Lower lobe of right lung (tissue), 2 donors: ENCODE measurements at regions not wholly inside any gene's neighbourhood (a gene's known extent, or its start where the extent isn't known, plus 50 kb on each side); places are given as distances from the start of the nearest gene placed in this dataset.

ENCODE experiments used
- ATAC-seq, 2 donors: fragments of 200-7000 bp; cut with Tn5 transposase; one replicate each; pipeline ENCODE4 v1.9.1; 2020 to 2022; ENCODE audit warnings: mild to moderate bottlenecking in 2 of 2, moderate library complexity in 2 of 2
- DNase-seq: peaks from one replicate; pipeline ENCODE4 v3.0.0-alpha.2; 2020
- H3K27ac ChIP-seq: fragments of 200-600 bp; one replicate; pipeline ENCODE4 v1.8.0; 2022
- H3K27me3 ChIP-seq: fragments of 200-600 bp; one replicate; pipeline ENCODE4 v1.8.0; 2022; ENCODE audit warnings: low read depth
- H3K36me3 ChIP-seq: fragments of 200-600 bp; one replicate; pipeline ENCODE4 v1.8.0; 2022; ENCODE audit warnings: mild to moderate bottlenecking
- H3K4me1 ChIP-seq: fragments of 200-600 bp; one replicate; pipeline ENCODE4 v1.8.0; 2022
- H3K4me3 ChIP-seq: fragments of 200-600 bp; one replicate; pipeline ENCODE4 v1.8.0; 2022; ENCODE audit warnings: mild to moderate bottlenecking
- H3K9me3 ChIP-seq: fragments of 200-600 bp; one replicate; pipeline ENCODE4 v1.8.0; 2022
- intact Hi-C: fragments of 100-400 bp; cut with DNase I; formaldehyde crosslinking; loops from one replicate; pipeline ENCODE4 v1.11.0; 2022
- TF ChIP-seq, protein P1 (sequence below): fragments of 200-600 bp; IDR thresholded peaks from one replicate; pipeline ENCODE4 v1.8.0; 2022; ENCODE audit warnings: antibody characterized with exemption, mild to moderate bottlenecking
- donor health status: DM: no; HTN: yes; CAD: no; lungs with severe emphysema.

- no peak for ATAC-seq
- intact Hi-C loops = no loop called here
Observed at GRCh38 chr9:81318571-81318970, 370.8 kb downstream of the TLE1 start.

GRCh38 chr9:81317939-81318338 lies 371.4 kb downstream of the TLE1 start:
- no peak for ATAC-seq
- Histone ChIP-seq H3K27ac (no peak overlapping the region), H3K36me3 (no peaks in the 10 kb centered on the region)

More at GRCh38 chr9:81318571-81318970, 370.8 kb downstream of the TLE1 start:
- Histone ChIP-seq H3K4me3 (no peak overlapping the region), H3K9me3 (peaks cover 3% of the 10 kb centered on the region), H3K27ac (no peak overlapping the region), H3K36me3 (no peaks in the 10 kb centered on the region), H3K27me3 (no peaks in the 10 kb centered on the region), H3K4me1 (no peaks in the 10 kb centered on the region)
- TF ChIP-seq, protein P1, sequence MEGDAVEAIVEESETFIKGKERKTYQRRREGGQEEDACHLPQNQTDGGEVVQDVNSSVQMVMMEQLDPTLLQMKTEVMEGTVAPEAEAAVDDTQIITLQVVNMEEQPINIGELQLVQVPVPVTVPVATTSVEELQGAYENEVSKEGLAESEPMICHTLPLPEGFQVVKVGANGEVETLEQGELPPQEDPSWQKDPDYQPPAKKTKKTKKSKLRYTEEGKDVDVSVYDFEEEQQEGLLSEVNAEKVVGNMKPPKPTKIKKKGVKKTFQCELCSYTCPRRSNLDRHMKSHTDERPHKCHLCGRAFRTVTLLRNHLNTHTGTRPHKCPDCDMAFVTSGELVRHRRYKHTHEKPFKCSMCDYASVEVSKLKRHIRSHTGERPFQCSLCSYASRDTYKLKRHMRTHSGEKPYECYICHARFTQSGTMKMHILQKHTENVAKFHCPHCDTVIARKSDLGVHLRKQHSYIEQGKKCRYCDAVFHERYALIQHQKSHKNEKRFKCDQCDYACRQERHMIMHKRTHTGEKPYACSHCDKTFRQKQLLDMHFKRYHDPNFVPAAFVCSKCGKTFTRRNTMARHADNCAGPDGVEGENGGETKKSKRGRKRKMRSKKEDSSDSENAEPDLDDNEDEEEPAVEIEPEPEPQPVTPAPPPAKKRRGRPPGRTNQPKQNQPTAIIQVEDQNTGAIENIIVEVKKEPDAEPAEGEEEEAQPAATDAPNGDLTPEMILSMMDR = no peak
- no peak for DNase-seq

DNA sequence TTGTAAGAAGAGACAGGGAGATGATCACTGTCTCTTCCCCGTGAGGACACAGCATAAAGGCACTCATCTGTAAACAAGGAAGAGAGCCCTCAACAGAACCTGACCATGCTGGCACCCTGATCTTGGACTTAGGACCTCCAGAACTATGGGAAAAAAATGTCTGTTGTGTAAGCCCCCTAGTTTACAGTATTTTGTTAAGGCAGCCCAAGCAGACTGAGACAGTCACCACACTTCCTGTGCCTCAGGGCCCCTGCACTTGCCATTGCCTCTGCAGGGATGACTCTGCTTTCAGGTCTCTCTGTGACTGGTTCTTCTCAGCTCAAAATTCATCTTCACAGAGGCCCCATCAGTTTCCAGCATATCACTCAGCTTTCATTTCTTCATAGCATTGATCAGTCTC lies 372.1 kb downstream of the TLE1 start:
- DNase-seq (no peak), ATAC-seq (no peak)
- intact Hi-C loops = no loop called here
- Histone ChIP-seq H3K4me3 (no peak overlapping the region), H3K4me1 (no peaks in the 10 kb centered on the region), H3K36me3 (no peaks in the 10 kb centered on the region), H3K27ac (no peak overlapping the region), H3K9me3 (no peaks in the 10 kb centered on the region), H3K27me3 (no peaks in the 10 kb centered on the region)
- TF ChIP-seq, protein P1 = no peak

More at GRCh38 chr9:81317939-81318338, 371.4 kb downstream of the TLE1 start:
- DNase-seq = no peak
- TF ChIP-seq, protein P1 = no peak
- Histone ChIP-seq H3K27me3 (no peaks in the 10 kb centered on the region), H3K4me1 (no peaks in the 10 kb centered on the region), H3K4me3 (no peak overlapping the region), H3K9me3 (no peaks in the 10 kb centered on the region)
- intact Hi-C loops = no loop called here

DNA sequence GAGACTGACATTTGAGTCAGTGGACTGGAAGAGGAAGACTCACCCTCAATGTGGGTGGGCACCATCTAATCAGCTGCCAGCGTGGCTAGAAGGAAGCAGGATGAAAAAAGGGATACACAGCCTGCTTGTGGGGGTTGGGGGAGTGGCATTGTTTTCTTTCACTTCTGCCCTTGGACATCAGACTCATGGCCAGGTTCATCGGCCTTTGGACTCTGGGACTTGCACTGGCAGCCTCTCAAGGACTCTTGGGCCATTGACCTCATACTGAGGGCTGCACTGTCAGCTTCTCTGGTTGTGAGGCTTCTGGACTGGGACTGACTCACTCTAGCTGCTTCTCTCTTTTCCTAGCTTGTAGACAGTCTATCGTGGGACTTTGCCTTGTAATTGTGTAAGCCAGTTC lies 374.9 kb downstream of the TLE1 start:
- Histone ChIP-seq H3K4me3 (no peak overlapping the region), H3K4me1 (no peaks in the 10 kb centered on the region), H3K27me3 (no peaks in the 10 kb centered on the region), H3K9me3 (no peaks in the 10 kb centered on the region), H3K27ac (no peak overlapping the region), H3K36me3 (no peaks in the 10 kb centered on the region)
- intact Hi-C loops = no loop called here
- no peak for DNase-seq
- no peak for ATAC-seq
- TF ChIP-seq, protein P1 = no peak

DNA sequence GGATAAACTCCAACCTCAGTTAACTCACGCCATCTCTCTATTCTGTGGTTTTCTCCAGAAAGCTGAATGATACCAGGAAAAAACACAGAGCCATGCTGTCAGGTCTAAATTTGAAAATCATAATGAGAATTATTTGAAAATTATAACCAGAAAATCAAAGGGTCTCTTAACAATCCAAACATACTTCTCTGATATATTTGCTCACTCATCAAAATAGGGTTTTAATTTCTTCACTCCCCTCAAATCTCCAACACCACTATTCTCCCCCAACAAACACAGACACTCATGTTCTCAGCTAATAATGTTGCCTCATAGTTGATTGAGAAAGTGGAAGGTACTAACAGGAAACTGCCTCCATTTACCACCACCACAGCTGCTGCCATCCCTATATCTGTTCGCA lies 375.5 kb downstream of the TLE1 start:
- H3K36me3 ChIP-seq = no peaks in the 10 kb centered on the region
- H3K27me3 ChIP-seq = no peaks in the 10 kb centered on the region
- DNase-seq (no peak), ATAC-seq (no peak)
- H3K27ac ChIP-seq = no peak overlapping the region
- no peak overlapping the region for H3K4me3 ChIP-seq
- H3K9me3 ChIP-seq = no peaks in the 10 kb centered on the region
- TF ChIP-seq, protein P1 = no peak
- intact Hi-C loops = no loop called here
- H3K4me1 ChIP-seq = no peaks in the 10 kb centered on the region

- Histone ChIP-seq H3K4me1 (no peaks in the 10 kb centered on the region), H3K9me3 (no peaks in the 10 kb centered on the region), H3K27me3 (no peaks in the 10 kb centered on the region), H3K4me3 (no peak overlapping the region), H3K36me3 (no peaks in the 10 kb centered on the region), H3K27ac (no peak overlapping the region)
- intact Hi-C loops = no loop called here
- DNase-seq (no peak), ATAC-seq (no peak)
- TF ChIP-seq, protein P1 = no peak
Observed at GRCh38 chr9:81312346-81312745, 377.0 kb downstream of the TLE1 start.
